Thyroid gland (tissue), 4 donors: ENCODE measurements at regions not wholly inside any gene's neighbourhood (a gene's known extent, or its start where the extent isn't known, plus 50 kb on each side); places are given as distances from the start of the nearest gene placed in this dataset.

Experiments used
- DNase-seq, 2 donors: peaks; one replicate each; pipeline ENCODE4 v3.0.0-alpha.2; 2019
- H3K27ac ChIP-seq, 3 donors: fragments of 200-600 bp; sonication (generic); 1 replicate in 2 of 3; 2 replicates in 1 of 3; pipeline ENCODE4 v1.5.1; 2016 to 2019; ENCODE audit warnings: mild to moderate bottlenecking in 1 of 3, moderate library complexity in 1 of 3
- H3K27me3 ChIP-seq: fragments of 200-600 bp; sonication (generic); one replicate; pipeline ENCODE4 v1.5.1; 2019
- H3K36me3 ChIP-seq, 2 donors: fragments of 200-600 bp; sonication (generic); one replicate each; pipeline ENCODE4 v1.5.1; 2016 to 2019
- H3K4me1 ChIP-seq, 2 donors: fragments of 200-600 bp; sonication (generic); one replicate each; pipeline ENCODE4 v1.5.1; 2017 to 2019
- H3K4me3 ChIP-seq, 3 donors: fragments of 200-600 bp; sonication (generic); replicated peaks in 1 of 3; 1 replicate in 2 of 3; 2 replicates in 1 of 3; pipeline ENCODE4 v1.5.1; 2016; ENCODE audit warnings: mild to moderate bottlenecking in 1 of 3
- H3K9me3 ChIP-seq: fragments of 200-600 bp; sonication (generic); one replicate; pipeline ENCODE4 v1.5.1; 2017
- POLR2A ChIP-seq, 2 donors: fragments of 450-650 bp; IDR thresholded peaks; one replicate each; pipeline ENCODE4 v1.6.1; 2017; ENCODE audit warnings: antibody characterized with exemption in 2 of 2, mild to moderate bottlenecking in 2 of 2, moderate library complexity in 1 of 2
- WGBS, 2 donors: methylation state at CpG; one replicate each; pipeline ENCODE4 v1.1.5; 2017; 5-methylcytosine and 5-hydroxymethylcytosine counted together
- intact Hi-C: fragments of 100-400 bp; cut with DNase I; formaldehyde crosslinking; loops from one replicate; pipeline ENCODE4 v1.15.1; 2023
- TF ChIP-seq, protein P1 (sequence below), 6 experiments: fragments of 200-600 bp in 3 of 6; fragments of 450-650 bp in 3 of 6; sonication (generic) in 3 of 6; IDR thresholded peaks; one replicate each; pipeline ENCODE4 v1.5.1; 2016 to 2019; ENCODE audit warnings: antibody characterized with exemption in 6 of 6, mild to moderate bottlenecking in 2 of 6, inconsistent platforms in 1 of 6, moderate library complexity in 1 of 6

DNA sequence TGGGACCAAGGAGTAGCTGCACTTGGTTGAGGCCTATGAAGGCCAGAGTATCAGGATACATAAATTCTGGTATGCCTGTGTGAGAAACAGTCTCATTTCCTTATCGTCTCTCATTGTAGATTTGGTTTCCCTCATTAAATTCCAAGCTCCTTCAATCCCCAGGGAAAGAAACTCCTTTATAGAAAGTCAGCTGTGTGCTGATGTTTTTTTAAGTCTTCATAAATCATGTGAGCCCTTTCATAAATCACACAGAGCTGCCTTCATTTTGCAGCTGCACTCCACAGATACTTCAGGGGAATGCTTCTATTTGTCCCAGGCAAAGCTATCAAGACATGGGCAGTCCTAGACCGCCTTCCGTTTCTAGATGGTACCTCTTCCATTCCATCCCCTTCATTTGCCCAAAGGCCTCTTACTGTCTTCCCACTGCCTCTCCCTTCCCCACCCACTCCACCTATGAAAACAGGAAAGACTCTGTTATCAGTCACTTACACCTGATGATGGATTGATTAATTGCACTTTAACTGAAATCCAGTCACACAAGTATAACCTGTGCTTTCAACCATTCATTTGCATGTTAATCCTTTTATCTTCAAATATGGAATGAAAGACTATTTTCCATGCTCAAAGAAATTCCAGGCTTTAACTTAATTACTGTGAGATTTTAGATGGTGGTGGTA lies 290.2 kb downstream of the C7orf25 start:
- intact Hi-C loops = no loop called here
- H3K4me1 ChIP-seq = no peaks in the 10 kb centered on the region
- H3K36me3 ChIP-seq = no peaks in the 10 kb centered on the region
- no peak for TF ChIP-seq POLR2A (IDR thresholded peaks at IDR 0.05)
- no peaks in the 10 kb centered on the region for H3K27me3 ChIP-seq
- H3K4me3 ChIP-seq = no peak overlapping the region
- H3K9me3 ChIP-seq = no peaks in the 10 kb centered on the region
- DNase-seq = no peak
- H3K27ac ChIP-seq = no peak overlapping the region
- WGBS, 2 donors = 78% methylated on average over 3 of the region's 3 CpGs

DNA sequence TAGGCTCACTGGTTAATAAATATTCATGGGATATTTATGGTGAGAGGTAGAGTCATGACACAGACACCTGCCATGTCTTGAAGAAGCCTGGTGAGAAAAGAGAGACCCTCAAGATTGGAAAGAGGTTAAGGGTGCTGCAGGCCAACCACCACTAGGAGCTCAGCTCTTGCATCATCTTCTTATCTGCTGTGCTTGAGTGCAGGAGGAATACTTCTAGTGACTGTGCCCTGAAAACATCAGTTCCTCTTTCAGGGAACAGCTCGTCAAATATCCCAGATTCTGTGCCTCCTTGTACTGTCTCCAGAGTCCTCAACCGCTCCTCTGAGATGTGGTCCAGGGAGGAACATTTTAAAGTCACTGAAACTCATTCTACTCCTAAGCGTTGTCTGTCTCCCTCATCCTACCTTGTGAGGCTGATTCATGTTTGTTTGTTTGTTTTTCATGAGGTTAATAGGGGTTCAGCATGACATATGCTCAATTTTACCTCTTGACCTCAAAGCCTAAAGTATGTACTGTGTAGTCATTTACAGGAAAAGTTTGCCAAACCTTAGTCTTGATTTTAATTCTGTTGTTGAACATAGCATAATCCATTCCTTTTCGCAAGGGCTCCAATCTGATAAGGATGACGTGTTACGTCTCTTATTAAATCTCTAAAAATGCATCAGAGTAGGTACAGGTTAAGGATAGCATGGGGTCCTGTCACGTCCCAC lies 293.1 kb downstream of the C7orf25 start:
- WGBS, 2 donors = 94% methylated on average over 7 of the region's 7 CpGs
- TF ChIP-seq, protein P1, sequence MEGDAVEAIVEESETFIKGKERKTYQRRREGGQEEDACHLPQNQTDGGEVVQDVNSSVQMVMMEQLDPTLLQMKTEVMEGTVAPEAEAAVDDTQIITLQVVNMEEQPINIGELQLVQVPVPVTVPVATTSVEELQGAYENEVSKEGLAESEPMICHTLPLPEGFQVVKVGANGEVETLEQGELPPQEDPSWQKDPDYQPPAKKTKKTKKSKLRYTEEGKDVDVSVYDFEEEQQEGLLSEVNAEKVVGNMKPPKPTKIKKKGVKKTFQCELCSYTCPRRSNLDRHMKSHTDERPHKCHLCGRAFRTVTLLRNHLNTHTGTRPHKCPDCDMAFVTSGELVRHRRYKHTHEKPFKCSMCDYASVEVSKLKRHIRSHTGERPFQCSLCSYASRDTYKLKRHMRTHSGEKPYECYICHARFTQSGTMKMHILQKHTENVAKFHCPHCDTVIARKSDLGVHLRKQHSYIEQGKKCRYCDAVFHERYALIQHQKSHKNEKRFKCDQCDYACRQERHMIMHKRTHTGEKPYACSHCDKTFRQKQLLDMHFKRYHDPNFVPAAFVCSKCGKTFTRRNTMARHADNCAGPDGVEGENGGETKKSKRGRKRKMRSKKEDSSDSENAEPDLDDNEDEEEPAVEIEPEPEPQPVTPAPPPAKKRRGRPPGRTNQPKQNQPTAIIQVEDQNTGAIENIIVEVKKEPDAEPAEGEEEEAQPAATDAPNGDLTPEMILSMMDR (IDR thresholded peaks at IDR 0.05) = no peak
- TF ChIP-seq POLR2A (IDR thresholded peaks at IDR 0.05) = no peak

DNA sequence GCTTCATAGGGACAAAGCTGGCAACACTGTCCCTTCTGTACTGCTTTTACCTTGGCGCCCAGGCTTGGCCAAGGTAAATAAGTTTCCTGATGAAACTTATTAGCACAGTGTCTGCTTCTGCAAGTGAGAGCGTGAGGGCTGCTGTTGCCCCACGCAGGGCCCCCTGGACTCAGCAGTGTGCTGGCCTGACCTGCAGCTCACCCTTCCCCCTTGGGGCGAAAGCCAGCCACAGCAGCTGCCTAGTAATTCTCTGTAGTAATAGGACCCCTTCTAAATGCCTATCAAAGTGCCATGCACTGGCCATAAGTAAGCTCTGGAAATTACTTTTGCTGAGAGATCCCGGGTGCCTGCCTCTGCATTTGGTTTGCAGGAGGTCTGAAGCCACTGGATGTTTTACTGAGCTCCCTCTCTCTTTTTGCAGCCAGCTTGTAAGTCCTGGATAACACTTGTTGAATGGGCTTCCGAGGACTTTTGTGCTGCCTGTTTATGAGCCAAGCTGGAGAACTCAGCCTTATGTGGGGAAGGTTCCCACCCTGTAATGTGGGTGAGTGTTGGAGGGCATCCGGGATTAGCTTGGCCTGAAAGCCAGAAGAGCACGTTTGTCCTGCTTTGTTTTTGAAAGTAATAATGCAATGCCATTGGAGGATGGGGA lies 293.9 kb downstream of the C7orf25 start:
- 42 to 56% methylated on average over 8 of the region's 8 CpGs for WGBS, 2 donors
- H3K27ac ChIP-seq = no peak overlapping the region
- no peak overlapping the region for H3K4me3 ChIP-seq
- H3K4me1 ChIP-seq = no peaks in the 10 kb centered on the region
- no peak for DNase-seq
- TF ChIP-seq, protein P1 (IDR thresholded peaks at IDR 0.05) = no peak
- TF ChIP-seq POLR2A (IDR thresholded peaks at IDR 0.05) = no peak
- H3K27me3 ChIP-seq = no peaks in the 10 kb centered on the region
- H3K36me3 ChIP-seq = no peaks in the 10 kb centered on the region
- intact Hi-C loops = no loop called here
- H3K9me3 ChIP-seq = no peaks in the 10 kb centered on the region

More for the DNA sequence above, 293.1 kb downstream of the C7orf25 start:
- Histone ChIP-seq H3K36me3 (no peaks in the 10 kb centered on the region), H3K27ac (no peak overlapping the region), H3K4me3 (no peak overlapping the region), H3K27me3 (no peaks in the 10 kb centered on the region), H3K9me3 (no peaks in the 10 kb centered on the region), H3K4me1 (no peaks in the 10 kb centered on the region)
- no peak for DNase-seq
- intact Hi-C loops = no loop called here

DNA sequence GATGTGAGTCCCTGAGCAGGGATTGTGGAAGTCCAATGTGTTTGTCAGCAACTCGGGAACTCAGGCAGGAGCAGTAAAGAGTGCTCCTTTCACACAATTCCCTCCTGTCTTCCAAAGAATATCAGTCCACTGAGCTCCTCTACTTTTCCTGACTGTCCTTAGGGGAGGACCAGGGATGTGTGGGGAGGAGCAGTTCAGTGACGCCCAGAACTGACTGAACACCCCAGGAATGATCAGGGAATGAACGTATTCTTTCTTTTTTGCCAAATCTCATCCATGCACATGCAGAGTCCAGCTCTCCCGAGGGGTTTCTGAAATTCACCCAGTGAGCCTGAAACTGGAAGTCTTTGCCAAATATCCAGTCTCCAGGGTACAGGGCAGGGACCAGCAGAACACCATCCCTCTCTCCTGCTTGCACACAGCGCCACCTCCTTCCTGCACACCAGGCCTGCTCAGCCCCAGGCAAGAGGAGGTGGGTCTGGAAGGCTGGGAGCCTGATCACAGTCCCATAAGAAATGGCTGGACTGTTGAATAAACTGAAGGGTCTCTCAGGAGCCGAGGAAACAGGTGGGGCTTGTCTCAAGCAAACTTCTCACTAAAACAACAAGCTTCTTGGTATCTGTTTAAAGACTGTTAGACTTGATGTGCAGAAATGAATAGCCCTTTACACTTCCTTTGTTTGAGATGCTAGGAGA lies 294.7 kb downstream of the C7orf25 start:
- DNase-seq = no peak
- intact Hi-C loops = no loop called here
- WGBS, 2 donors = 76 to 77% methylated on average over 6 of the region's 6 CpGs

DNA sequence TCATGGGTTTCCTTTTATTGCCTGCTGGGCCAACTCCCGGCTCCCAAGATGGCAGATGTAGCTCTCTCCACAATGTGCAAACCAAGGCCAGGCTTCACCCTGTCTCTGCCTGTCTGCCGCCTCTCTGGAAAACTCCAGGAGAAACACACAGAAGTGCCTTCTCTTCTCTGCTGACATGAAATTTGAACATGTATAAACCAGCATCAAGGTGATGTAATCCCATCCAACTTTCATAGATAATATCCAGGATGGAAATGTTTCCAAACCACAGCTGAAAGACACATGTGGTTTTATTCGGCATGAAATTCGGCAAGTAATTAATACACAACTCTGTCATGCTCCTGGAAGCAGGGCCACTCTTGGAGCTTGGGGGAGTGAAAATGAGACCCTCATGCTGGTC lies 297.2 kb downstream of the C7orf25 start:
- H3K4me1 ChIP-seq = no peaks in the 10 kb centered on the region
- WGBS, 2 donors = 95 to 97% methylated on average over 4 of the region's 4 CpGs
- no peak for DNase-seq
- H3K36me3 ChIP-seq = no peaks in the 10 kb centered on the region
- no peak overlapping the region for H3K27ac ChIP-seq
- no peaks in the 10 kb centered on the region for H3K9me3 ChIP-seq
- intact Hi-C loops = no loop called here
- no peak overlapping the region for H3K4me3 ChIP-seq
- no peaks in the 10 kb centered on the region for H3K27me3 ChIP-seq
- TF ChIP-seq POLR2A (IDR thresholded peaks at IDR 0.05) = no peak
- TF ChIP-seq, protein P1 (IDR thresholded peaks at IDR 0.05) = no peak

More for the DNA sequence above, 294.7 kb downstream of the C7orf25 start:
- no peak overlapping the region for H3K4me3 ChIP-seq
- H3K27me3 ChIP-seq = no peaks in the 10 kb centered on the region
- H3K36me3 ChIP-seq = no peaks in the 10 kb centered on the region
- H3K9me3 ChIP-seq = no peaks in the 10 kb centered on the region
- H3K4me1 ChIP-seq = no peaks in the 10 kb centered on the region
- H3K27ac ChIP-seq = no peak overlapping the region
- TF ChIP-seq POLR2A (IDR thresholded peaks at IDR 0.05) = no peak
- TF ChIP-seq, protein P1 (IDR thresholded peaks at IDR 0.05) = no peak
